GM19351 (cell line): ENCODE measurements at regions not wholly inside any gene's neighbourhood (a gene's known extent, or its start where the extent isn't known, plus 50 kb on each side); places are given as distances from the start of the nearest gene placed in this dataset.
"Not testable (repeated sequence)": the region's sequence is repeated elsewhere in the genome, so short reads cannot be mapped to it uniquely, and the experiment has no call there.

Experiments used
- ATAC-seq: cut with Tn5 transposase; IDR thresholded peaks from one replicate; pipeline ENCODE4 v1.9.1; 2021; ENCODE audit warnings: mild to moderate bottlenecking, moderate library complexity; ENCODE audit not compliant: unreplicated experiment

- ATAC-seq, result no peak
Observed at GRCh38 chr2:36168115-36168514, 187.5 kb upstream of the CRIM1 start.

GRCh38 chr2:36165132-36165531, 190.4 kb upstream of the CRIM1 start:
- ATAC-seq, result no peak

GRCh38 chr2:36163520-36164254, 191.9 kb upstream of the CRIM1 start:
- ATAC-seq, result no peak

GRCh38 chr2:36157093-36157492, 198.5 kb upstream of the CRIM1 start:
- not testable (repeated sequence) for ATAC-seq

GRCh38 chr2:36147670-36148390, 207.7 kb upstream of the CRIM1 start:
- ATAC-seq, result peak; percentile 98

GRCh38 chr2:36146765-36147164, 208.8 kb upstream of the CRIM1 start:
- ATAC-seq, result no peak

GRCh38 chr2:36140391-36140790, 215.2 kb upstream of the CRIM1 start:
- no peak for ATAC-seq

GRCh38 chr2:36137612-36138011, 218.0 kb upstream of the CRIM1 start:
- ATAC-seq, result no peak

- ATAC-seq, result no peak
Observed at GRCh38 chr2:36134281-36134680, 221.3 kb upstream of the CRIM1 start.

GRCh38 chr2:36128359-36128758, 227.2 kb upstream of the CRIM1 start:
- no peak for ATAC-seq

- no peak for ATAC-seq
Observed at GRCh38 chr2:36125702-36126101, 229.9 kb upstream of the CRIM1 start.

GRCh38 chr2:36123995-36124394, 231.6 kb upstream of the CRIM1 start:
- ATAC-seq, result no peak

- no peak for ATAC-seq
Observed at GRCh38 chr2:36097022-36097421, 258.6 kb upstream of the CRIM1 start.

GRCh38 chr2:36091844-36092741, 263.5 kb upstream of the CRIM1 start:
- ATAC-seq, result not testable (repeated sequence)

GRCh38 chr2:36088716-36089328, 266.8 kb upstream of the CRIM1 start:
- ATAC-seq, result no peak

GRCh38 chr2:36087344-36087743, 268.2 kb upstream of the CRIM1 start:
- no peak for ATAC-seq

- no peak for ATAC-seq
Observed at GRCh38 chr2:36079793-36080192, 275.8 kb upstream of the CRIM1 start.

GRCh38 chr2:36074008-36074407, 281.6 kb upstream of the CRIM1 start:
- no peak for ATAC-seq

GRCh38 chr2:36071698-36072097, 283.9 kb upstream of the CRIM1 start:
- no peak for ATAC-seq

GRCh38 chr2:36069074-36069473, 286.5 kb upstream of the CRIM1 start:
- ATAC-seq, result no peak

- no peak for ATAC-seq
Observed at GRCh38 chr2:36068086-36068485, 287.5 kb upstream of the CRIM1 start.
